Activated T-cell treated with anti-CD3 and anti-CD28 coated beads for 24 hours (primary cell): ENCODE measurements at regions not wholly inside any gene's neighbourhood (a gene's known extent, or its start where the extent isn't known, plus 50 kb on each side); places are given as distances from the start of the nearest gene placed in this dataset.
"Not testable (repeated sequence)": the region's sequence is repeated elsewhere in the genome, so short reads cannot be mapped to it uniquely, and the experiment has no call there.

Experiments
- DNase-seq: peaks from one replicate; pipeline ENCODE4 v3.0.0-alpha.2; 2020; ENCODE audit warnings: low read depth

DNA sequence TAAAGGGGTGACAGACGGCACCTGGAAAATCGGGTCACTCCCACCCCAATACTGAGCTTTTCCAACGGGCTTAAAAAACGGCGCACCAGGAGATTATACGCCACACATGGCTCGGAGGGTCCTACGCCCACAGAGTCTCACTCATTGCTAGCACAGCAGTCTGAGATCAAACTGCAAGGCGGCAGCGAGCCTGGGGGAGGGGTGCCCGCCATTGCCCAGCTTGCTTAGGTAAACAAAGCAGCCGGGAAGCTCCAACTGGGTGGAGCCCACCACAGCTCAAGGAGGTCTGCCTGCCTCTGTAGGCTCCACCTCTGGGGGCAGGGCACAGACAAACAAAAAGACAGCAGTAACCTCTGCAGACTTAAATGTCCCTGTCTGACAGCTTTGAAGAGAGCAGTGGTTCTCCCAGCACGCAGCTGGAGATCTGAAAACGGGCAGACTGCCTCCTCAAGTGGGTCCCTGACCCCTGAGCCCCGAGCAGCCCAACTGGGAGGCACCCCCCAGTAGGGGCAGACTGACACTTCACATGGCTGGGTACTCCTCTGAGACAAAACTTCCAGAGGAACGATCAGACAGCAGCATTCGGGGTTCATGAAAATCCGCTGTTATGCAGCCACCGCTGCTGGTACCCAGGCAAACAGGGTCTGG lies 162.8 kb upstream of the GJE1 start:
- DNase-seq: not testable (repeated sequence)

DNA sequence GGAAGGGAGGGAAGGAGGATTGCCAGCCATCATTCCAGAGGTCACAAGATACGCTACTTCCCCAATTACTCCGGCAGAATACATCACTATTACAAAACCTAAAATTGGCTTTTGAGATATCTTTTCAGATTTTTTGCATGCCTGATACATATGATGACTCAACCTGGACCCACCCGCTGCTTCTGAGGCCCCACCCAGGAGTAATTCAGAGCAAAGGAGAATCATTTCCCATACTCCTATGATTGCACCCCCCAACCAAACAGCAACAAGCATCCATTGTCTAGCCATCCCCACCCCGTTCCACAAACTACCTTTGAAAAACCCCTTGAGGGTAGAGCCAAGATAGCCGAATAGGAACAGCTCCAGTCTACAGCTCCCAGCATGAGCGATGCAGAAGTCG lies 163.5 kb upstream of the GJE1 start:
- DNase-seq: no peak

- no peak for DNase-seq
Observed at GRCh38 chr6:141968632-141969031, 164.1 kb upstream of the GJE1 start.

- no peak for DNase-seq
Observed at GRCh38 chr6:141965016-141965545, 167.6 kb upstream of the GJE1 start.

DNA sequence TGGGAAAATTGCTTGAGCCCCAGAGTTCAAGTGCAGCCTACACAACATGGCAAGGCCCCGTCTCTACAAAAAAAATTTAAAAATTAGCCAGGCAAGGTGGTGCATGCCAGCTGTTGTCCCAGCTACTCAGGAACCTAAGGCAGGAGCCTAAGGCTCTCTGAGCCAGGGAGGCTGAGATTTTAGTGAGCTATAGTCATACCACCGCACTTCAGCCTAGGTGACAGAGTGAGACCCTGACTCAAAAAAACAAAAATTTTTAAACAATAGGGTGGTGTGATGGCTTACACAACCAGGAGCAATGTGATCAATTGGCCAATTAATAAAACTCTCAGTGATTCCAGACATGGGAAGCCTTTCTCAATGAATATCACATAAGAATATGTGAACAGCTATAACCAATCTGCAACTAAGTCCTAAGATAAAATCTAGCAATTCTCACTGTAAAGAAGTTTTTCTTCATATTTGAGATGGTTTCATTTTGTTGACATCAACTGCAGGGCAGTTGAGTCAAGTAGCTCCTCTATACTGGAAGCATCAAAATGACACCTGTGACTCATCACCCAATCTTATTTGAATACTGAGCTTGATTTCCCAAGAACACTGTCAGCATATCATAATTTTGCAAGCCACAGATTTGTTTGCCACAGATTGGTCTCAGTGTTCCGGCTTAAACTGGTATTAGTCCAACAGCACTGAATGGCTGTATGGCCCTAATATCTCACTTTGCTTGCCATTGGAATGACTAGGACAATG lies 169.0 kb upstream of the GJE1 start:
- DNase-seq: no peak

GRCh38 chr6:141957271-141957670 lies 175.5 kb upstream of the GJE1 start:
- no peak for DNase-seq

GRCh38 chr6:141956868-141957267 lies 175.9 kb upstream of the GJE1 start:
- no peak for DNase-seq

DNA sequence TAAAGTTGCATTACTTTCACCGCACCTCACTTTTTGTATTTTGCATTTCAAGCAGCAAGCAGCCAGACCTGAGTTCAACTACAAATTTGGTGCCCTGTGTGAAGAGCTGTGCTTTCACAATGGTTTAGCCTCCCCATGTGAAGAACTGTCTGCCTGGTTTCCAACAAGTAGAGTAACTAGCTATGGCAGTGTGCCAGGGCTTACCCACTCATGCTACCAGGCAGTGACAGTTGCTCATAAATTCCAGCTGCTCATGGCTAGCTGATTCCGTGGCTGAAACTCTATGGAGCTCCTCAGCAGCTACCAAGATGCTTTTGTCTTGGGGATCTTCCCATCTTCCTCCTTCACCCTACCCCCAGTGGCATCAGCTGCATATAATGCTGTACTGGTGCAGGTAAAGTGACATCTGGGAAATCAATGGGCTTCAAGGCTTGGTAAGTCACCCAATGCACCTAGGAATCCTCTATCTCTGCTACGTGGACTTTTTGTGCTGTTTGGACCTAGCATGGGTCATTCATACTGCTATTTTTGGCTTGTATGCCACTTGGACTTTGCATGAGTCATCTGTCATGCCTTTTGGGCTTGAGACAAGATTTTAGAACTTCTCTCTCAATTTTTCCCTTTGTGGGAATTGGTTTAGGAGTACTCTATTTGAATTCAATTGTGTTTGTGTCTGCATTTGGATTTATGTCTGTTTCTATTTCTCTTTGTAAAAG lies 176.5 kb upstream of the GJE1 start:
- no peak for DNase-seq

DNA sequence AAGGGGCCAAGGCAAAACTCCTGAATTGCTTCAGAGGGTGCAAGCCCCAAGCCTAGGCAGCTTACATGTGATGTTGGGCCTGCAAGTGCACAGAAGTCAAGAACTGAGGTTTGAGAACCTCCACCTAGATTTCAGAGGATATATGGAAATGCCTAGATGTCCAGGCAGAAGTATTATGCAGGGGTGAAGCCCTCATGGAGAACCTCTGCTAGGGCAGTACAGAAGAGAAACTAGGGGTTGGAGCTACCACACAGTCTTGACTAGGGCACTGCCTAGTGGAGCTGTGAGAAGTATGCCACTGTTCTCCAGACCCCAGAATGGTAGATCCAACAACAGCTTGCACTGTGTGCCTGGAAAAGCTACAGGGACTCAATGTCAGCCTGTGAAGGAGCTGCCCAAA lies 179.7 kb upstream of the GJE1 start:
- DNase-seq: no peak

DNA sequence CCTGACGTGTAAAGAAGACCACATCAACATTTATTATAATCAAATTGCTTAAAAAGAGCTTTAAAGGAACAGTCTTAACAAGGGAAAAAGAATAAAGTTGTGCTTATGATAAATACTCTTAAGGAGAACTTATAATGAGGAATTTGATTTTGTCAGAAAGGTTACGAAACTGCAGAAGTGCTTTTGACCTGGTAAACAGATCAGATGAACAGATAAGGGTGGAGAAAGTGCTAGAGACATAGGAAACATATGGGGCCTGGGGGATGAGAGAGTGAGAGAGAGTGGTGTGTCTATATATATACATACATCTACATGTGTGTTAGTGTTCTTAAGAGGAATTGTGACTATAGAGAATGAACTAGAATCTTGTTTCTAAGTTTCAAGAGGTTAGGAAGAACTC lies 186.2 kb upstream of the GJE1 start:
- DNase-seq: no peak

DNA sequence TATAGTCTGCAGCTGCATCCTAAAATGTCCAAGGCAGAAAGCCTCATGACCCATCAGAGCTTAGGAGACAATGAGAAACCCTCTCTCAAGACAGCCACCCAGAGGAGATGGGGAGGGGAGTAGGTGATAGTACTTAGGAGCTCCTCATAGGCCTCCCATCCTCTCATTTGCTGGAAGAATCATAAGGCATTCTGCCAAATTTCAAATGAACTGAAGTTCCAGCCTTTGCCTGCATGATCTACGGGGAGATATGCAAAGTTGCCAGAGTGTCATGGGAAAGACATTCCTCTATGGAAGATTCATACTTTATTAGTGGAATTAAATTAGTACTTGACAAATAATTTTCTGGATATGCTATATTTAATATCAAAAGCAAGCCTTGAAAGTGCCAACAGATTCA lies 194.1 kb upstream of the GJE1 start:
- no peak for DNase-seq

GRCh38 chr6:141932685-141933084 lies 200.0 kb upstream of the GJE1 start:
- no peak for DNase-seq

DNA sequence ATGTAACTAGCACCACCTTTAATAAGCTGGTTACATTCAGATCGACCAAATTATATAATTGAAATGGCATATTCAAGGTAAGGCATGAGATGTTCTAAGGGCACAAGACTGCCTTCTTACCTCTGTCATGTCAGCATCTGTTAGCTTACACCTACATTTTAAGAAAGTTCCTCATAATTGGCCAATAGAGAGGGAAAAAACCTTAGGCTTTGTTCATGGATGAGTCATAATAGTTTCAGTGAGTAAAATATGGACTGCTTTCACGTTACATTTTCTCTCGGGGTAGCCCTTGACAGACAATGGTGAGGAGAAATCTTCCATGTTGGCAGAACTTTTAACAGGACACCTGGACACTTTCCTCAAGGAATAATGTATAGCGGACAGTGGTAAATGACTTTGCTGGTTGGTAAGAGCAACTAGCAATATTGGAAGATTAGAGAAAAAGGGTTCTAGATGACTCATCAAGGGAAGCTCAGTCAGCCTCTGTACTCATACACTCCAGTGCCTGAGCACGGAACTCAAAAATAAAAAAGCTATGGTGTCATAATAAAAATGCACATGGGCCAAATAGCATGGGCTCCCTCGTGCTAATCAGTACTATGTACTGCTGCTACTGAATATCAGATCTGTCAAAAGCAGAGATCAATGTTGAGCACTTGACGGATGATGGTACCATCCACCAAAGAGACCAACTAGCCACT lies 206.4 kb upstream of the GJE1 start:
- DNase-seq: not testable (repeated sequence)

- no peak for DNase-seq
Observed at GRCh38 chr6:141925001-141925400, 207.7 kb upstream of the GJE1 start.

DNA sequence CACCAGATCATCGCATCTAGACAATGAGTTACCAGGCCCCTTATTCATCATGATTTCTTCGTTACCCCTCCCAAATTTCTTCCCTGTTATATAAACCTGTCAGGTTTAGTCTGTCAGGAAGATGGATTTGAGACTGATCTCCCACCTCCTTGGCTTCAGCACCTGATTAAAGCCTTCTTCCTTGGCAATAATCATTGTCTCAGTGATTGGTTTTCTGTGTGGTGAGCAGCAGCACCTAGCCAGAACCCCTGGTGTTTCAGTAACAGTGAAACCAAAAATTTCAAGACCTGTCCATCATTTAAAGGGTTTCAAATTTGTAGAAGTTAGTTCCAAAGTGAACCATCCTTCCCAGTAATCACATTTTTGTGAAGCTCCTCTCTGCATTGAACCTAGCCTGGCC lies 209.8 kb upstream of the GJE1 start:
- DNase-seq: no peak

- not testable (repeated sequence) for DNase-seq
Observed at GRCh38 chr6:141916682-141917505, 215.8 kb upstream of the GJE1 start.

GRCh38 chr6:141914646-141915045 lies 218.1 kb upstream of the GJE1 start:
- DNase-seq: no peak

GRCh38 chr6:141906569-141907080 lies 226.1 kb upstream of the GJE1 start:
- DNase-seq: no peak

GRCh38 chr6:141890661-141891060 lies 242.1 kb upstream of the GJE1 start:
- no peak for DNase-seq

DNA sequence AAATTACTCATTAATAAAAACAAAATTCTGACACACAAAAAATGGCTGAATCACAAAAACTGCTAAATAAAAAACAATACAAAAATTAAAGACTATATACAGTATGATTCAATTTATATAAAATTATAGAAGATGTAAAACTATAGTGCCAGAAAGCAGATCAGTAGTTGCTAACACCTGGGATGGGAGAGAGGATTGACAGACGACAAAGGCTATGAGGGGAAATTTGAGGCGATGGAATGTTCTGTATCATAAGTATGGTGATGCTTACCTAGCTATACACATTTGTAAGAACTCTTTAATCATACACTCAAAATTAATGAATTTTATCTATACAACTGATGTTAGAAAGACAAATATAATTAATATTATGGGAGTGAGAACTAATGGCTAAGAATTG lies 247.9 kb upstream of the GJE1 start:
- DNase-seq: no peak

GRCh38 chr6:141878686-141879085 lies 254.0 kb upstream of the GJE1 start:
- DNase-seq: no peak
